ENCODE measurements at regions not wholly inside any gene's neighbourhood (a gene's known extent, or its start where the extent isn't known, plus 50 kb on each side); places are given as distances from the start of the nearest gene placed in this dataset.

DNA sequence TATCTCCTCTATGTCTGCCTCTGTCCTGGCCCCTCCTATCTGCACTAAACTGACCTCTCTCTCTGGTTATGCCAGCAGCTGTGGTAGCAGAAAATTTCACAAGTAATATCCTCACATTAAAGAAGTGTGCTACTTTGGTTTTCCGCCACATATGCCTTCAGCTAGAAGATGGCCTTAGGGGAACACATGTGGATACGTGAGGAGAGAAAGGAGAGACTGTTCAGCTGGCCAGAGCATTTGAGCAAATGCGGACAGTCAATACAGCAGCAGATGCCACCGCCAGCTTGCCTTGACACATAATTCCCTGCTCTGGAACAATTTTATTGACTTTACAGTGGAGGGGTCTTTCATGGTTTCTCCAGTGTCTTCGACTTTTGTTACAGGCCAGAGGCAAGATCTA, 434.6 kb downstream of the TAF11L14 start:
- Mint-ChIP-seq H3K27me3 (no peaks in the 10 kb centered on the region), H3K9me3 (peaks cover 11% of the 10 kb centered on the region), H3K27ac (no peak overlapping the region), H3K4me3 (no peak overlapping the region), H3K36me3 (ENCODE audit: low read depth) (no peaks in the 10 kb centered on the region), H3K4me1 (no peaks in the 10 kb centered on the region)
- ATAC-seq, result no peak
- no peak for DNase-seq

- DNase-seq (no peak), ATAC-seq (no peak)
- no peaks in the 10 kb centered on the region for H3K27me3 Mint-ChIP-seq
- no peak overlapping the region for H3K27ac Mint-ChIP-seq
- H3K4me1 Mint-ChIP-seq, result no peaks in the 10 kb centered on the region
- no peaks in the 10 kb centered on the region for H3K36me3 Mint-ChIP-seq (ENCODE audit: low read depth)
- H3K9me3 Mint-ChIP-seq, result peaks cover 11% of the 10 kb centered on the region
- no peak overlapping the region for H3K4me3 Mint-ChIP-seq
Measured at GRCh38 chr5:18069790-18070189, 435.5 kb downstream of the TAF11L14 start.

GRCh38 chr5:18072600-18072999, 438.3 kb downstream of the TAF11L14 start:
- ATAC-seq (no peak), DNase-seq (no peak)
- Mint-ChIP-seq H3K27me3 (no peaks in the 10 kb centered on the region), H3K9me3 (peaks cover 11% of the 10 kb centered on the region), H3K27ac (no peak overlapping the region), H3K36me3 (ENCODE audit: low read depth) (no peaks in the 10 kb centered on the region), H3K4me1 (no peaks in the 10 kb centered on the region), H3K4me3 (no peak overlapping the region)

GRCh38 chr5:18074961-18075360, 440.7 kb downstream of the TAF11L14 start:
- H3K9me3 Mint-ChIP-seq, result peaks cover 11% of the 10 kb centered on the region
- ATAC-seq (no peak), DNase-seq (no peak)
- H3K36me3 Mint-ChIP-seq (ENCODE audit: low read depth), result no peaks in the 10 kb centered on the region
- H3K27ac Mint-ChIP-seq, result no peak overlapping the region
- no peaks in the 10 kb centered on the region for H3K4me1 Mint-ChIP-seq
- no peaks in the 10 kb centered on the region for H3K27me3 Mint-ChIP-seq
- H3K4me3 Mint-ChIP-seq, result no peak overlapping the region

- H3K4me1 Mint-ChIP-seq, result no peaks in the 10 kb centered on the region
- H3K36me3 Mint-ChIP-seq (ENCODE audit: low read depth), result no peaks in the 10 kb centered on the region
- no peak overlapping the region for H3K4me3 Mint-ChIP-seq
- no peaks in the 10 kb centered on the region for H3K27me3 Mint-ChIP-seq
- peaks cover 4% of the 10 kb centered on the region for H3K9me3 Mint-ChIP-seq
- no peak for DNase-seq
- ATAC-seq, result no peak
- no peak overlapping the region for H3K27ac Mint-ChIP-seq
Measured at GRCh38 chr5:18078157-18078556, 443.9 kb downstream of the TAF11L14 start.

- H3K36me3 Mint-ChIP-seq (ENCODE audit: low read depth), result no peaks in the 10 kb centered on the region
- DNase-seq (no peak), ATAC-seq (no peak)
- peaks cover 4% of the 10 kb centered on the region for H3K9me3 Mint-ChIP-seq
- no peaks in the 10 kb centered on the region for H3K27me3 Mint-ChIP-seq
- no peaks in the 10 kb centered on the region for H3K4me1 Mint-ChIP-seq
- H3K4me3 Mint-ChIP-seq, result no peak overlapping the region
- H3K27ac Mint-ChIP-seq, result no peak overlapping the region
Measured at GRCh38 chr5:18079831-18080230, 445.6 kb downstream of the TAF11L14 start.

DNA sequence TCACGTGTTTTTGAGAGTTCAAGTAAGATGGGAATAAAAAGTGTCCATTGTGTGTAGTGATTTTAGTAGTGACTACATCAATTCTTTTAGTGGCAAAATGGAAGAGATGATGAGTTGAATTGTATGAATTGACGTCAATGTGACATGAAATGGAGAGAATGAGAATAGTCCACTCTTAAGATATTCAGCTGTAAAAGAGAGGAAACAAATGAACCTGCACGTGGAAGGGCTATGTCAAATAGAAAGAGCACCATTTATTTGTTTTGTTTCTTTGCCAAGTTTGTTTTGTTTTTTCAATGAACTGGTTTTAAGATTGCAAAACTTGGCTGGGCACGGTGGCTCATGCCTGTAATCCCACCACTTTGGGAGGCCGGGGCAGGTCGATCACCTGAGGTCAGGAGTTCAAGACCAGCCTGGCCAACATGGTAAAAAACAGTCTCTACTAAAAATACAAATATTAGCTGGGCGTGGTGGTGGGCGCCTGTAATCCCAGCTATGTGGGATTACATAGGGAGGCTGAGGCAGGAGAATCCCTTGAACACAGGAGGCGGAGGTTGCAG, 453.8 kb downstream of the TAF11L14 start:
- Mint-ChIP-seq H3K4me3 (no peak overlapping the region), H3K27ac (no peak overlapping the region), H3K27me3 (no peaks in the 10 kb centered on the region), H3K9me3 (peaks cover 9% of the 10 kb centered on the region), H3K4me1 (no peaks in the 10 kb centered on the region), H3K36me3 (ENCODE audit: low read depth) (no peaks in the 10 kb centered on the region)
- ATAC-seq, result no peak
- no peak for DNase-seq

GRCh38 chr5:18090177-18090576, 455.9 kb downstream of the TAF11L14 start:
- ATAC-seq, result no peak
- H3K27me3 Mint-ChIP-seq, result no peaks in the 10 kb centered on the region
- no peaks in the 10 kb centered on the region for H3K4me1 Mint-ChIP-seq
- H3K4me3 Mint-ChIP-seq, result no peak overlapping the region
- H3K9me3 Mint-ChIP-seq, result peaks cover 13% of the 10 kb centered on the region
- no peak for DNase-seq
- H3K36me3 Mint-ChIP-seq (ENCODE audit: low read depth), result no peaks in the 10 kb centered on the region
- H3K27ac Mint-ChIP-seq, result no peak overlapping the region

GRCh38 chr5:18091142-18091541, 456.9 kb downstream of the TAF11L14 start:
- Mint-ChIP-seq H3K9me3 (peaks cover 13% of the 10 kb centered on the region), H3K4me3 (no peak overlapping the region), H3K27me3 (no peaks in the 10 kb centered on the region), H3K36me3 (ENCODE audit: low read depth) (no peaks in the 10 kb centered on the region), H3K4me1 (no peaks in the 10 kb centered on the region), H3K27ac (no peak overlapping the region)
- DNase-seq (no peak), ATAC-seq (no peak)

DNA sequence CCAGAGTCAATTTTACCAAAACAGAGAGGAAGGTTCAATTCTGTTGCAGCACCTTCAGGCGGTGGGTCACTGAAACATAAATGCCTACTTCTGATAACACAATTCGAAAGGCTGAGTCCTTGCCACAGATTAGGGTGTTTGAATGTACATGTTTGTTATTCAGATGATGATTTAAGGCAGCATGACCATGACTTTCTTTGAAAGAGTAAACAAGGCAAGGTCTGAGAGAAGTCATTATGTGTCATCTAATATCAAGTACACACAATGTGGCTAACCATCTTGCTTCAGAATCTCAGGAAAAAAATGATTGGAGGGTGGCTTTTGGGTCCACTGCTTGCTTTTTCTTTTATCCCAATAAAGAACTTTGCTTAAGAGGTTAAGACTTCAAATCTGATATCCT, 457.5 kb downstream of the TAF11L14 start:
- Mint-ChIP-seq H3K27ac (no peak overlapping the region), H3K27me3 (no peaks in the 10 kb centered on the region), H3K4me1 (no peaks in the 10 kb centered on the region), H3K4me3 (no peak overlapping the region), H3K36me3 (ENCODE audit: low read depth) (no peaks in the 10 kb centered on the region), H3K9me3 (peaks cover 13% of the 10 kb centered on the region)
- DNase-seq, result no peak
- ATAC-seq, result no peak

DNA sequence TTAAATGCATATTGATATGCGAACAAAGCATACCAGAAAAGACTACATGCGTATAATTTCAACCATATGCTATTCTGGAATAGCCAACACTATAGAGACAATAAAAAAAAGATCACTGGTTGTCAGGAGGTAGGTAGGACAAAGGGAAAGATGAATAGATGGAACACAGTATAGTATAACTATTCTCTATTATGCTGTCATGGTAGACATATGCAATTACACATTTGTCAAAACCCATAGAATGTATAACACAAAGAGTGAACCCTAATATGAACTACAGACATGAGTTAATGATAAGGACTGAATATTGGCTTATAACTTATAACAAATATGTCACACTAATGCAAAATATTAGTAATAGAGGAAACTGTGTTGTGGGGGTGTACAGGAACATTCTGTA, 460.8 kb downstream of the TAF11L14 start:
- ATAC-seq, result no peak
- H3K9me3 Mint-ChIP-seq, result peaks cover 8% of the 10 kb centered on the region
- no peaks in the 10 kb centered on the region for H3K27me3 Mint-ChIP-seq

DNA sequence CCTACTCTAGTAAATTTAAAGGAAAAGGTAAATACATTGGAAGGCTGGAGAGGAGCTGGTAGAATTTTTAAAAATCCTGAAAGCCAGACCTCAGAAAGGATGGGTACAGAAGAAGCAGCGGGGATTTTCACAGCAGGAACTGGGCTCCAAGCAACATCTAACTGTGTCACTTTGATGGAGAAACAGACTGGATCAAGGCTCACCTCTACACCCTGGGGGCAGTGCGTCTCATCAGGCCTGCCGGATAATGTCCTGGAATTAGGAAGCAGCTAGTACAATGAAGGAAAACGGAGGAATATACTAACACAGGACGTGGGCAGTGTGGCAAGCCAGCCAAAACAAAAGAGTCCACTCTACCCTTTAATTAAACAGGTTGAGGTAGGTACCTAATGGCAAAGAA, 463.6 kb downstream of the TAF11L14 start:
- Mint-ChIP-seq H3K36me3 (ENCODE audit: low read depth) (no peaks in the 10 kb centered on the region), H3K27ac (no peak overlapping the region), H3K4me1 (no peaks in the 10 kb centered on the region), H3K27me3 (no peaks in the 10 kb centered on the region), H3K4me3 (no peak overlapping the region), H3K9me3 (peaks cover 9% of the 10 kb centered on the region)
- ATAC-seq (no peak), DNase-seq (no peak)

More for the DNA sequence above, 460.8 kb downstream of the TAF11L14 start:
- DNase-seq, result no peak
- Mint-ChIP-seq H3K4me3 (no peak overlapping the region), H3K36me3 (ENCODE audit: low read depth) (no peaks in the 10 kb centered on the region), H3K4me1 (no peaks in the 10 kb centered on the region), H3K27ac (no peak overlapping the region)

- DNase-seq (no peak), ATAC-seq (no peak)
- Mint-ChIP-seq H3K27ac (no peak overlapping the region), H3K4me3 (no peak overlapping the region), H3K9me3 (peaks cover 4% of the 10 kb centered on the region), H3K27me3 (no peaks in the 10 kb centered on the region), H3K4me1 (no peaks in the 10 kb centered on the region), H3K36me3 (ENCODE audit: low read depth) (no peaks in the 10 kb centered on the region)
Measured at GRCh38 chr5:18098691-18099090, 464.4 kb downstream of the TAF11L14 start.

- no peaks in the 10 kb centered on the region for H3K4me1 Mint-ChIP-seq
- peaks cover 4% of the 10 kb centered on the region for H3K9me3 Mint-ChIP-seq
- H3K36me3 Mint-ChIP-seq (ENCODE audit: low read depth), result no peaks in the 10 kb centered on the region
- ATAC-seq, result no peak
- H3K4me3 Mint-ChIP-seq, result no peak overlapping the region
- no peak for DNase-seq
- no peaks in the 10 kb centered on the region for H3K27me3 Mint-ChIP-seq
- no peak overlapping the region for H3K27ac Mint-ChIP-seq
Measured at GRCh38 chr5:18099261-18099660, 465.0 kb downstream of the TAF11L14 start.

GRCh38 chr5:18101532-18101931, 467.3 kb downstream of the TAF11L14 start:
- DNase-seq (no peak), ATAC-seq (no peak)
- Mint-ChIP-seq H3K4me3 (no peak overlapping the region), H3K4me1 (no peaks in the 10 kb centered on the region), H3K27ac (no peak overlapping the region), H3K36me3 (ENCODE audit: low read depth) (no peaks in the 10 kb centered on the region), H3K27me3 (no peaks in the 10 kb centered on the region), H3K9me3 (peaks cover 4% of the 10 kb centered on the region)

DNA sequence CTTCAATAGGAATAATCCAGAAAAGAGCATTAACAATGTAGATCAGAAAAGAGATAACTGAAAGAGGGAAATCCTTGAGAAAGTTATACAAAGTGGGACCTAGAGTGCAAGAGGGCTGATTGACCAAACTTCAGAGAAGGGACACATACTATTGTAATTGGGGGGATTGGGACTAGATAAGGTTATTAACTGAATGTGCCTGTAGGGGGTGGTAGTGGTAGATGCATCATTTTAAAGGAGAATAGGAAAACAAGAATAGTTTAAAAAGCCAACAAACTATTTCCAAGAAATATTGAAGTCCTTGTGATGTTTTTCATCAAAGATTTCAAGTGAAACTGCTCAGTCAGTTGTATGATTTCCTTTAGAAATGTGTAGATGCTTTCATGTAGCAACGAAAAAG, 468.5 kb downstream of the TAF11L14 start:
- Mint-ChIP-seq H3K27ac (no peak overlapping the region), H3K4me3 (no peak overlapping the region), H3K27me3 (no peaks in the 10 kb centered on the region), H3K4me1 (no peaks in the 10 kb centered on the region), H3K36me3 (ENCODE audit: low read depth) (no peaks in the 10 kb centered on the region), H3K9me3 (peaks cover 4% of the 10 kb centered on the region)
- ATAC-seq (no peak), DNase-seq (no peak)

All from activated naive CD8-positive, alpha-beta T cell treated with anti-CD3 and anti-CD28 coated beads, Interleukin-2, amount 50 U/mL, for 24 hours (primary cell).